IMR-90 (cell line): ENCODE measurements at regions not wholly inside any gene's neighbourhood (a gene's known extent, or its start where the extent isn't known, plus 50 kb on each side); places are given as distances from the start of the nearest gene placed in this dataset.

Experiments
- ATAC-seq: fragments of 200-7000 bp; cut with Tn5 transposase; 2 replicates; pipeline ENCODE4 v1.9.1; 2020; ENCODE audit warnings: low read depth, mild to moderate bottlenecking, moderate library complexity
- BruUV-seq: library from RNA; stranded (reverse); fragments of 400-500 nt; replicated peaks from 2 replicates; lab custom pipeline; 2021; lab: Mats Ljungman, UMichigan
- CTCF ChIA-PET: fragments of 300-600 bp; formaldehyde crosslinking; extraction: SDS; loops from one replicate; lab custom pipeline; 2021; ENCODE audit warnings: antibody characterized with exemption; lab: Yijun Ruan, JAX
- POLR2A ChIA-PET: fragments of 300-600 bp; sonication (Branson Sonifier 250); formaldehyde crosslinking; loops from one replicate; lab custom pipeline; 2022; ENCODE audit warnings: antibody characterized with exemption; ENCODE audit not compliant: unreplicated experiment; lab: Charles Lee
- DNase-seq: peaks from one replicate; pipeline ENCODE4 v3.0.0; 2013
- H2AFZ ChIP-seq: replicated peaks from 2 replicates; pipeline ENCODE3; 2013; ENCODE audit warnings: low read length, mild to moderate bottlenecking; ENCODE audit not compliant: poor library complexity
- H2AK5ac ChIP-seq: 2 replicates; pipeline ENCODE4 v1.6.1; 2013; ENCODE audit warnings: low read depth, low read length, inconsistent platforms
- H2AK9ac ChIP-seq: replicated peaks from 2 replicates; pipeline ENCODE3; 2013; ENCODE audit warnings: mild to moderate bottlenecking, low read depth, low read length, moderate library complexity; ENCODE audit not compliant: poor library complexity
- H2BK120ac ChIP-seq: 2 replicates; pipeline ENCODE4 v1.6.1; 2013; ENCODE audit warnings: low read depth, low read length, inconsistent platforms
- H2BK15ac ChIP-seq: 3 replicates; pipeline ENCODE4 v1.6.1; 2013; ENCODE audit warnings: low read depth, low read length, inconsistent platforms
- H2BK20ac ChIP-seq: 2 replicates; pipeline ENCODE4 v1.6.1; 2013; ENCODE audit warnings: low read depth, mild to moderate bottlenecking, inconsistent platforms, low read length, moderate library complexity
- H2BK5ac ChIP-seq: 2 replicates; pipeline ENCODE4 v1.6.1; 2013; ENCODE audit warnings: mild to moderate bottlenecking, low read depth, low read length, inconsistent platforms; ENCODE audit not compliant: poor library complexity, severe bottlenecking
- H3K14ac ChIP-seq: replicated peaks from 2 replicates; pipeline ENCODE4 v1.6.1; 2013; ENCODE audit warnings: low read depth, low read length, inconsistent platforms
- H3K18ac ChIP-seq: 2 replicates; pipeline ENCODE4 v1.6.1; 2013; ENCODE audit warnings: low read depth, low read length, control low read depth
- H3K23ac ChIP-seq: 2 replicates; pipeline ENCODE4 v1.6.1; 2013; ENCODE audit warnings: low read depth, low read length, inconsistent platforms
- H3K27ac ChIP-seq: 2 replicates; pipeline ENCODE4 v1.5.1; 2013; ENCODE audit warnings: mild to moderate bottlenecking, control low read depth, low read length; ENCODE audit not compliant: insufficient read depth
- H3K27me3 ChIP-seq: 2 replicates; pipeline ENCODE4 v1.6.1; 2013; ENCODE audit warnings: low read length; ENCODE audit not compliant: control insufficient read depth, insufficient read depth
- H3K36me3 ChIP-seq: 2 replicates; pipeline ENCODE4 v1.6.1; 2013; ENCODE audit warnings: low read length, mixed read lengths; ENCODE audit not compliant: control insufficient read depth, insufficient read depth
- H3K4ac ChIP-seq: 2 replicates; pipeline ENCODE4 v1.6.1; 2013; ENCODE audit warnings: low read depth, low read length, inconsistent platforms
- H3K4me1 ChIP-seq: 2 replicates; pipeline ENCODE4 v1.6.1; 2013; ENCODE audit warnings: low read length, mixed read lengths; ENCODE audit not compliant: control insufficient read depth, insufficient read depth
- H3K4me2 ChIP-seq: 2 replicates; pipeline ENCODE4 v1.6.1; 2013; ENCODE audit warnings: low read depth, mild to moderate bottlenecking, control low read depth, low read length, moderate library complexity
- H3K4me3 ChIP-seq: 2 replicates; pipeline ENCODE4 v1.5.1; 2013; ENCODE audit warnings: low read depth, mild to moderate bottlenecking, control low read depth, low read length, moderate library complexity; ENCODE audit not compliant: insufficient read depth
- H3K56ac ChIP-seq: 2 replicates; pipeline ENCODE4 v1.6.1; 2013; ENCODE audit warnings: low read length, inconsistent platforms; ENCODE audit not compliant: insufficient read depth; ENCODE audit errors: extremely low read depth
- H3K79me1 ChIP-seq, 2 experiments: 2 replicates each; pipeline ENCODE4 v1.6.1; 2013; ENCODE audit warnings: low read length in 2 of 2, inconsistent platforms in 1 of 2, low read depth in 1 of 2
- H3K9ac ChIP-seq: 2 replicates; pipeline ENCODE4 v1.6.1; 2013; ENCODE audit warnings: low read depth, low read length, control low read depth
- H3K9me1 ChIP-seq: 2 replicates; pipeline ENCODE4 v1.6.1; 2013; ENCODE audit warnings: low read length, inconsistent platforms; ENCODE audit not compliant: insufficient read depth
- H3K9me3 ChIP-seq: 2 replicates; pipeline ENCODE4 v1.6.1; 2013; ENCODE audit warnings: low read length; ENCODE audit not compliant: control insufficient read depth, insufficient read depth
- H4K20me1 ChIP-seq: 2 replicates; pipeline ENCODE4 v1.6.1; 2013; ENCODE audit warnings: low read length, inconsistent platforms; ENCODE audit not compliant: insufficient read depth
- H4K5ac ChIP-seq: 2 replicates; pipeline ENCODE4 v1.6.1; 2013; ENCODE audit warnings: mild to moderate bottlenecking, low read depth, low read length, control low read depth
- H4K8ac ChIP-seq, 2 experiments: 2 replicates each; pipeline ENCODE4 v1.6.1; 2013; ENCODE audit warnings: low read depth in 2 of 2, low read length in 2 of 2, control low read depth in 1 of 2, inconsistent platforms in 1 of 2
- H4K91ac ChIP-seq: 2 replicates; pipeline ENCODE4 v1.6.1; 2013; ENCODE audit warnings: low read depth, low read length, inconsistent platforms; ENCODE audit not compliant: insufficient read depth
- MAFK ChIP-seq: IDR thresholded peaks from 2 replicates; pipeline ENCODE4 v1.6.1; 2012; ENCODE audit warnings: low read depth, low read length, improper control_type of control experiment
- MAZ ChIP-seq: IDR thresholded peaks from 2 replicates; pipeline ENCODE4 v1.6.1; 2012; ENCODE audit warnings: low read depth, mild to moderate bottlenecking, low read length, improper control_type of control experiment, moderate library complexity, borderline replicate concordance
- NFE2L2 ChIP-seq: fragments of 150-350 bp; IDR thresholded peaks from 2 replicates; pipeline ENCODE4 v1.6.1; 2016; ENCODE audit warnings: low read depth, mild to moderate bottlenecking, low read length
- RCOR1 ChIP-seq: IDR thresholded peaks from 2 replicates; pipeline ENCODE4 v1.6.1; 2012; ENCODE audit warnings: mild to moderate bottlenecking, low read length, improper control_type of control experiment; ENCODE audit not compliant: insufficient replicate concordance
- WGBS, 2 experiments: methylation state at CpG; one replicate each; pipeline versions ENCODE4 v1.1.5 to v1.1.7; 2013; ENCODE audit warnings: missing lambda C conversion rate in 2 of 2; ENCODE audit not compliant: insufficient read length in 1 of 2; ENCODE audit errors: extremely low coverage in 2 of 2; 5-methylcytosine and 5-hydroxymethylcytosine counted together
- dilution Hi-C: fragments of 300-500 bp; cut with HindIII; formaldehyde crosslinking; loops from one replicate; pipeline ENCODE4 v1.14.3; 2018; ENCODE audit warnings: low sequenced_read_pairs; ENCODE audit not compliant: unreplicated experiment
- in situ Hi-C: fragments of 300-500 bp; cut with MboI; formaldehyde crosslinking; loops from 3 replicates; pipeline ENCODE4 v1.14.3; 2019; ENCODE audit warnings: low sequenced_read_pairs, inconsistent platforms, mixed read lengths
- intact Hi-C: fragments of 100-400 bp; cut with micrococcal nuclease; formaldehyde crosslinking; loops from 2 replicates; pipeline ENCODE4 v1.10.0; 2022
- TF ChIP-seq, protein P1 (sequence below): conservative IDR thresholded peaks from 2 replicates; pipeline ENCODE4 v1.5.1; 2012; ENCODE audit warnings: mild to moderate bottlenecking, low read depth, low read length, improper control_type of control experiment

GRCh38 chr16:77509051-77509450, 74.2 kb upstream of the ADAMTS18 start:
- Histone ChIP-seq H2AFZ (no peak overlapping the region), H4K5ac (no peak overlapping the region), H3K36me3 (no peaks in the 10 kb centered on the region), H2BK20ac (no peak overlapping the region), H2BK5ac (no peak overlapping the region), H4K91ac (no peak overlapping the region), H3K14ac (no peak overlapping the region), H2BK120ac (no peak overlapping the region), H3K9me3 (no peaks in the 10 kb centered on the region), H3K9ac (no peak overlapping the region), H3K79me1 (no peaks in the 10 kb centered on the region), H4K8ac (no peak overlapping the region), H2BK15ac (no peak overlapping the region), H3K23ac (no peak overlapping the region), H3K18ac (no peak overlapping the region), H3K4me3 (no peak overlapping the region), H3K4me1 (no peaks in the 10 kb centered on the region), H3K9me1 (no peaks in the 10 kb centered on the region), H3K27ac (no peak overlapping the region), H3K56ac (no peak overlapping the region), H2AK5ac (no peak overlapping the region), H4K20me1 (no peaks in the 10 kb centered on the region), H3K27me3 (no peaks in the 10 kb centered on the region), H3K4ac (no peak overlapping the region), H3K4me2 (no peak overlapping the region), H2AK9ac (no peak overlapping the region)
- WGBS, 2 experiments: 60% methylated on average over 1 of the region's 5 CpGs; no CpG with 5 or more reads in 1 of the 2 experiments
- TF ChIP-seq MAFK: no peak
- TF ChIP-seq MAZ: no peak
- TF ChIP-seq NFE2L2: no peak
- TF ChIP-seq, protein P1, sequence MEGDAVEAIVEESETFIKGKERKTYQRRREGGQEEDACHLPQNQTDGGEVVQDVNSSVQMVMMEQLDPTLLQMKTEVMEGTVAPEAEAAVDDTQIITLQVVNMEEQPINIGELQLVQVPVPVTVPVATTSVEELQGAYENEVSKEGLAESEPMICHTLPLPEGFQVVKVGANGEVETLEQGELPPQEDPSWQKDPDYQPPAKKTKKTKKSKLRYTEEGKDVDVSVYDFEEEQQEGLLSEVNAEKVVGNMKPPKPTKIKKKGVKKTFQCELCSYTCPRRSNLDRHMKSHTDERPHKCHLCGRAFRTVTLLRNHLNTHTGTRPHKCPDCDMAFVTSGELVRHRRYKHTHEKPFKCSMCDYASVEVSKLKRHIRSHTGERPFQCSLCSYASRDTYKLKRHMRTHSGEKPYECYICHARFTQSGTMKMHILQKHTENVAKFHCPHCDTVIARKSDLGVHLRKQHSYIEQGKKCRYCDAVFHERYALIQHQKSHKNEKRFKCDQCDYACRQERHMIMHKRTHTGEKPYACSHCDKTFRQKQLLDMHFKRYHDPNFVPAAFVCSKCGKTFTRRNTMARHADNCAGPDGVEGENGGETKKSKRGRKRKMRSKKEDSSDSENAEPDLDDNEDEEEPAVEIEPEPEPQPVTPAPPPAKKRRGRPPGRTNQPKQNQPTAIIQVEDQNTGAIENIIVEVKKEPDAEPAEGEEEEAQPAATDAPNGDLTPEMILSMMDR: no peak
- TF ChIP-seq RCOR1: no peak
- dilution Hi-C loops: no loop called here
- DNase-seq (no peak), ATAC-seq (no peak)
- intact Hi-C loops: no loop called here
- in situ Hi-C loops: no loop called here
- CTCF ChIA-PET: no interaction called here
- POLR2A ChIA-PET: no interaction called here
- BruUV-seq: no TSS peak
